CD4-positive, alpha-beta T cell (primary cell): ENCODE measurements at regions not wholly inside any gene's neighbourhood (a gene's known extent, or its start where the extent isn't known, plus 50 kb on each side); places are given as distances from the start of the nearest gene placed in this dataset.

ENCODE experiments used
- ATAC-seq: fragments of 200-7000 bp; cut with Tn5 transposase; one replicate; pipeline ENCODE4 v1.10.0; 2022; ENCODE audit warnings: mild to moderate bottlenecking; ENCODE audit not compliant: poor library complexity
- CTCF ChIA-PET: fragments of 350-600 bp; sonication (Branson Sonifier 250); formaldehyde crosslinking; loops from one replicate; lab custom pipeline; 2021; ENCODE audit warnings: antibody characterized with exemption, inconsistent platforms; lab: Charles Lee
- POLR2A ChIA-PET: fragments of 350-600 bp; sonication (Branson Sonifier 250); formaldehyde crosslinking; loops from one replicate; lab custom pipeline; 2021; ENCODE audit warnings: antibody characterized with exemption, inconsistent platforms; lab: Charles Lee
- DNase-seq, 14 experiments: peaks; one replicate each; pipeline ENCODE4 v3.0.0-alpha.2; 2013 to 2020; ENCODE audit warnings: mixed read lengths in 2 of 14
- H3K27ac ChIP-seq, 2 donors: one replicate each; pipeline versions ENCODE4 v1.5.1 to v1.7.0; 2013; ENCODE audit warnings: low read length in 2 of 2, low read depth in 1 of 2, mild to moderate bottlenecking in 1 of 2
- H3K27me3 ChIP-seq, 2 experiments: 1 replicate in 1 of 2; 2 replicates in 1 of 2; pipeline versions ENCODE4 v1.6.1 to v1.7.0; 2013; ENCODE audit warnings: low read length in 2 of 2, control low read depth in 1 of 2, mild to moderate bottlenecking in 1 of 2, moderate library complexity in 1 of 2; ENCODE audit not compliant: insufficient read depth in 2 of 2, control insufficient read depth in 1 of 2
- H3K36me3 ChIP-seq: one replicate; pipeline ENCODE4 v1.6.1; 2013; ENCODE audit warnings: low read length, control low read depth; ENCODE audit not compliant: insufficient read depth
- H3K4me1 ChIP-seq: one replicate; pipeline ENCODE4 v1.6.1; 2013; ENCODE audit warnings: low read length, control low read depth; ENCODE audit not compliant: insufficient read depth
- H3K4me3 ChIP-seq: one replicate; pipeline ENCODE4 v1.5.1; 2013; ENCODE audit warnings: mild to moderate bottlenecking, low read length, moderate library complexity
- H3K9me3 ChIP-seq, 2 experiments: 1 replicate in 1 of 2; 2 replicates in 1 of 2; pipeline versions ENCODE4 v1.6.1 to v1.7.0; 2013; ENCODE audit warnings: low read length in 2 of 2, mild to moderate bottlenecking in 2 of 2, control low read depth in 1 of 2, moderate library complexity in 1 of 2; ENCODE audit not compliant: control insufficient read depth in 1 of 2, insufficient read depth in 1 of 2
- H3K27ac Mint-ChIP-seq: one replicate; pipeline ENCODE4 v1.8.0; 2020; ENCODE audit warnings: mixed read lengths
- H3K27me3 Mint-ChIP-seq: one replicate; pipeline ENCODE4 v1.8.0; 2021; ENCODE audit warnings: mixed read lengths
- H3K36me3 Mint-ChIP-seq: one replicate; pipeline ENCODE4 v1.8.0; 2021; ENCODE audit warnings: low read depth, mixed read lengths
- H3K4me1 Mint-ChIP-seq: one replicate; pipeline ENCODE4 v1.8.0; 2021; ENCODE audit warnings: low read depth, mixed read lengths
- H3K4me3 Mint-ChIP-seq: one replicate; pipeline ENCODE4 v1.8.0; 2020; ENCODE audit warnings: mild to moderate bottlenecking, mixed read lengths
- H3K9me3 Mint-ChIP-seq: one replicate; pipeline ENCODE4 v1.8.0; 2020; ENCODE audit warnings: mixed read lengths
- intact Hi-C, 2 experiments: fragments of 100-400 bp; cut with DNase I in 1 of 2; cut with micrococcal nuclease in 1 of 2; formaldehyde crosslinking; loops; one replicate each; pipeline versions ENCODE4 v1.15.1 to v1.9.0; 2023 to 2025; cut with DNase I, micrococcal nuclease
- TF ChIP-seq, protein P1 (sequence below): fragments of 200-600 bp; IDR thresholded peaks from one replicate; pipeline ENCODE4 v1.8.0; 2022; ENCODE audit warnings: antibody characterized with exemption, mild to moderate bottlenecking

DNA sequence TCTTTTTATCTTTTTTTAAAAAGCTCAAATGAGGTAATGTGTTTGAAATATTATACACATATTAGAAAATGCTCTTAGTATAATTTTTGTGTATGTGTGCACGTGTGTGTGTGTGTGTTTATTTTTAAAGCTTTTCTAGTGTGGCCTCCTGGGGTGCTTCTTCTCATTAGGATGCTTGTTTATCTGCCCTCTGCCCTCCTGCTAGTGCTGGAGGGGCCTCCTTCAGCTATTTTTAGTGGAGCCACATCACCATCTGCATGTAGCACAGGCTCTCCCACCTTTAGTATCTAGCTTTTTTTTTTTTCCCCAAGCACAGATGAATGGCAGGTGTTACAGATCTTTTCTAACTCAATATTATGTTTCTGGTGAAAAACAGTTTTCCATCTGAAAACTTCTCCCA is 155.7 kb upstream of the TMEM229A start:
- Histone ChIP-seq H3K9me3 (peaks cover 0 to 6% of the 10 kb centered on the region in 2 experiments), H3K27ac (no peak overlapping the region), H3K4me1 (no peaks in the 10 kb centered on the region), H3K4me3 (no peak overlapping the region), H3K36me3 (no peaks in the 10 kb centered on the region), H3K27me3 (no peaks in the 10 kb centered on the region)
- ChIA-PET CTCF (no interaction called here), POLR2A (no interaction called here)
- intact Hi-C loops, result no loop called here
- Mint-ChIP-seq H3K9me3 (peaks cover 2% of the 10 kb centered on the region), H3K36me3 (no peaks in the 10 kb centered on the region), H3K4me3 (no peak overlapping the region), H3K27ac (no peak overlapping the region), H3K4me1 (no peaks in the 10 kb centered on the region), H3K27me3 (no peaks in the 10 kb centered on the region)
- ATAC-seq (no peak), DNase-seq (no peak)
- TF ChIP-seq, protein P1, sequence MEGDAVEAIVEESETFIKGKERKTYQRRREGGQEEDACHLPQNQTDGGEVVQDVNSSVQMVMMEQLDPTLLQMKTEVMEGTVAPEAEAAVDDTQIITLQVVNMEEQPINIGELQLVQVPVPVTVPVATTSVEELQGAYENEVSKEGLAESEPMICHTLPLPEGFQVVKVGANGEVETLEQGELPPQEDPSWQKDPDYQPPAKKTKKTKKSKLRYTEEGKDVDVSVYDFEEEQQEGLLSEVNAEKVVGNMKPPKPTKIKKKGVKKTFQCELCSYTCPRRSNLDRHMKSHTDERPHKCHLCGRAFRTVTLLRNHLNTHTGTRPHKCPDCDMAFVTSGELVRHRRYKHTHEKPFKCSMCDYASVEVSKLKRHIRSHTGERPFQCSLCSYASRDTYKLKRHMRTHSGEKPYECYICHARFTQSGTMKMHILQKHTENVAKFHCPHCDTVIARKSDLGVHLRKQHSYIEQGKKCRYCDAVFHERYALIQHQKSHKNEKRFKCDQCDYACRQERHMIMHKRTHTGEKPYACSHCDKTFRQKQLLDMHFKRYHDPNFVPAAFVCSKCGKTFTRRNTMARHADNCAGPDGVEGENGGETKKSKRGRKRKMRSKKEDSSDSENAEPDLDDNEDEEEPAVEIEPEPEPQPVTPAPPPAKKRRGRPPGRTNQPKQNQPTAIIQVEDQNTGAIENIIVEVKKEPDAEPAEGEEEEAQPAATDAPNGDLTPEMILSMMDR, result no peak

DNA sequence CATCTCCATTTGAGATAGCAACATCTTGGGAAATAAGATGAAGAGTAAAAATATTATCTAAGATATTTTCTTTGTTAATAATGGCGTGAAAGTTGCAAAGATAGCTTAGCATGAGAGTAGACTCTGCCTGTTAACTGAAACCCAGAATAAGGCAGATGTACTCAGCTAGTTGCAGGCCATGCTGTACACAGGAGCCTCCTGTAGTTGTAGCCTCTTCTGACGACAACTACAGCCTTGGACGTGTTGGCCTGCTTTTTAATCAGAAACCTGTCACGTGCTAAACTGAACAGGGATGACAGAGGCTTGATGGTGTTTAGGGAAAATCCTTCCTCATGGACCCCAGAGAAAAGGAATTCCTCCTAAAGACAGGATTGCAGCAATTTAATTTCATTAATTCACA is 155.1 kb upstream of the TMEM229A start:
- Histone ChIP-seq H3K9me3 (peaks cover 0 to 6% of the 10 kb centered on the region in 2 experiments), H3K4me3 (no peak overlapping the region), H3K4me1 (no peaks in the 10 kb centered on the region), H3K36me3 (no peaks in the 10 kb centered on the region), H3K27me3 (no peaks in the 10 kb centered on the region), H3K27ac (no peak overlapping the region)
- Mint-ChIP-seq H3K9me3 (peaks cover 2% of the 10 kb centered on the region), H3K36me3 (no peaks in the 10 kb centered on the region), H3K27me3 (no peaks in the 10 kb centered on the region), H3K4me3 (no peak overlapping the region), H3K4me1 (no peaks in the 10 kb centered on the region), H3K27ac (no peak overlapping the region)
- intact Hi-C loops, result no loop called here
- POLR2A ChIA-PET, result no interaction called here
- CTCF ChIA-PET, result no interaction called here
- ATAC-seq (no peak), DNase-seq (no peak)
- TF ChIP-seq, protein P1, result no peak

DNA sequence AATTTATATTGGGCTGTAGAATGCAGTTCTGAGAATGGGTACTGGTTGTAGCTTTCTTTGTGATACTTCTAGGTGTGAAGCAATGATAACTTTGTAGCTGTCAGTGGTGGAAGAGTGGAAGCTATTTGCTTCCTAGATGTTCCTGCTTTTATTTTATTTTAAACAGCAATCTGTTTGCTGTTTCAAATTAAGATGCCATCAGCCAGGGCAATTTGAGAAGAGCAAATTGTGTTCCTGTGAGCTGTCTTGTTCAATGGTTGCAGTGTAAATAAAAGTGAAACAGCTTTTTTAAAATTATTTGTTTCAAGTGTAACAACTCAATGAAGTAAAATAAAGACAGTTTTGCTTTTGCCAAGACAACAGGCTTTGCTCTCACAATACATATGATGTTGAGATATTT is 150.8 kb upstream of the TMEM229A start:
- H3K27me3 ChIP-seq, result no peaks in the 10 kb centered on the region
- POLR2A ChIA-PET, result no interaction called here

More for the DNA sequence above, 150.8 kb upstream of the TMEM229A start:
- no peaks in the 10 kb centered on the region for H3K36me3 ChIP-seq
- CTCF ChIA-PET, result no interaction called here
- H3K27ac ChIP-seq, result no peak overlapping the region
- Mint-ChIP-seq H3K36me3 (no peaks in the 10 kb centered on the region), H3K9me3 (no peaks in the 10 kb centered on the region), H3K27me3 (no peaks in the 10 kb centered on the region), H3K27ac (no peak overlapping the region), H3K4me3 (no peak overlapping the region), H3K4me1 (no peaks in the 10 kb centered on the region)
- H3K4me3 ChIP-seq, result no peak overlapping the region
- TF ChIP-seq, protein P1, result no peak
- ATAC-seq (no peak), DNase-seq (no peak)
- intact Hi-C loops, result no loop called here
- peaks cover 0 to 9% of the 10 kb centered on the region in 2 experiments for H3K9me3 ChIP-seq
- no peaks in the 10 kb centered on the region for H3K4me1 ChIP-seq
